T-helper 2 cell treated with Interferon-gamma antibody and Interleukin-4, amounts not matched to agents 100 ng/mL and 5 ng/mL, for 36 hours (primary cell): ENCODE measurements at regions not wholly inside any gene's neighbourhood (a gene's known extent, or its start where the extent isn't known, plus 50 kb on each side); places are given as distances from the start of the nearest gene placed in this dataset.

Experiments used
- intact Hi-C: fragments of 100-400 bp; cut with micrococcal nuclease; formaldehyde crosslinking; loops from one replicate; pipeline ENCODE4 v1.15.1; 2023

DNA sequence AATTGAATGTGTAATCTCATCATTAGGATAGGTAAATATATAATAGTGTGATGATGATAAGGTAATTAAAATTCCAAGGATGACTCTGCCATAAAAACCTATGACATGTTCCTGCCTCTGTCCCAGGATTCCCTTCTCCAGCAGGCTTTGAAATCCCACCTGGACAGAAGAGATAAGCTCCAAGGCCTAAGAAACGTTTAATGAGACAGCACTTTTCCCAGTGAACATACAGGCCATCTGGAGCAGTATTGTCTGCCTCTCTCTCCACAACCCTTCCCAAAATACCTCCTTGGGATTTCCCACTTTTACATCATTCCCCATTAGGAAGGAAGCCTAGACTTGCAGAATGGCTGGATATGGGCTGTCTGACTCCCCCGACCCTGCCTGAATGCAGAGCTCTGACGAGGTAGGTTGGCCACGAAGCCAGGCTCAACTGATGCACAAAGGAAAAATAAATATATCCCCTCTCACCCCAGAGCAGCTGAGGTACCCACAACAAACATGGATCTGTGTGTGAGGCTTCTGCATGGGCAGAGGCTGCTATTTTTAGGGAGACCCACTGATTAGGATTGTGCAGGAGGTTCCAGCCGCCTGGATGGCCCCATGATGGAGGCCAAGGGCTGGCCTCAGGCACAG lies 71.0 kb downstream of the TMPRSS5 start:
- intact Hi-C loops, result no loop called here

DNA sequence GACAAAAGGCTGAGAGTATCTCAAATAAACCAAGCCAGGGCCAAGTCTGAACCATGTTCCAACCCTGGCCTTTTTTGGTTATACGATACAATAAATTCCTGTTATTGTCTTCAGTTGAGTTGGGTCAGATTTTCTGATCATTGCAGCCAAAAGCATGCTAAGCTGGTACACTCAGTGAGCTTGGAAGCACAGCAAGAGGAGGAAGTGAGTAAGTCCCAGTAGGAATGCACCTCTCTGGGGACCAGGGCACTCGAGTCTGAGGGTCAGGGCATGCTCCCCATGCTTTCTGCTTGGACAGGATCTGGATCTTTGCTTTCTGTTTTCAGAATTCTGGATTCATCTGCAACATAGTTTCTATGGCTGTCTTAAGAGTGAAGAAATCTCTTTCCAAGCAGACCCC lies 73.1 kb downstream of the TMPRSS5 start:
- intact Hi-C loops, result no loop called here

- intact Hi-C loops, result no loop called here
These were observed 76.5 kb downstream of the TMPRSS5 start for GRCh38 chr11:113629562-113629961.

DNA sequence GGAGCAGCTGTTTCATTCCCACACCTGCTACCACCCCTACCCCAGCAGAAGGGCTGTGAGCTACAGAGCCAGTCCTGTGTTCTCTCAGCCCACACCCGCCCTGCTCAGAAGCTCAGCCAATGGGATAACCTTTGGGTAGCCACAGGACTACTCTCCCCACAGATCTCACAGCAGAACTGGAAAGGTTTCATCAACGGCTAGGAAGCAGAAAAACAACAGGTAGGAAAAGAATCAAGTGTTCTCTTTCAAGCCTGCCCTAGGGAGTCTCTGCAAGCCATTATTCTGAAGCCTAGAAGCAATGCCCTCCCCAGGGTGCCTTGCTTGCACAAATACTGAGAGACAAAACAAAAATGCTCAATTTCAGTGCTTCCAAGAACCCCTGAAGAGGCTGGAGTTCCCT lies 77.2 kb downstream of the TMPRSS5 start:
- intact Hi-C loops, result no loop called here

- intact Hi-C loops, result no loop called here
These were observed 78.2 kb downstream of the TMPRSS5 start for GRCh38 chr11:113627946-113628345.

GRCh38 chr11:113627297-113627696 lies 78.8 kb downstream of the TMPRSS5 start:
- intact Hi-C loops, result no loop called here

DNA sequence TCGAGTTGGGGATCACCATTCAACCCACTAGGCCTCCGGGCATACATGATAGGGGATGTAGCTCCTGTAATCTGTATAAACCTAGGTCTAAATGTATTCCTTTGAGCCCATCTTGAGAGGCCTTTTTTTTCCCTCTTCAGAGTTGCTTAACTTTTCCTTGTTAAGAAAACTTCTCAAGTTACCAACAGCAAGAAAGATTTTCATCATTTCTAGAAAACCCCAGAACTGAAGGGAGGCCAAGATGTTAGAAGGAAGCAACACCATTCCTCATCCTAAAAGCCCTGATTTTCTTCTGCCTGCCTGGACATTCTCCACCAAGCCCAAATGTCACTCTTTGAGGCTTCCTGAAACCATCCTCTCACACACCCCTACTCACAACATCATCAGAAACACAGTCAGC lies 79.4 kb downstream of the TMPRSS5 start:
- intact Hi-C loops, result no loop called here

- intact Hi-C loops, result no loop called here
These were observed 83.0 kb downstream of the TMPRSS5 start for GRCh38 chr11:113623114-113623513.

DNA sequence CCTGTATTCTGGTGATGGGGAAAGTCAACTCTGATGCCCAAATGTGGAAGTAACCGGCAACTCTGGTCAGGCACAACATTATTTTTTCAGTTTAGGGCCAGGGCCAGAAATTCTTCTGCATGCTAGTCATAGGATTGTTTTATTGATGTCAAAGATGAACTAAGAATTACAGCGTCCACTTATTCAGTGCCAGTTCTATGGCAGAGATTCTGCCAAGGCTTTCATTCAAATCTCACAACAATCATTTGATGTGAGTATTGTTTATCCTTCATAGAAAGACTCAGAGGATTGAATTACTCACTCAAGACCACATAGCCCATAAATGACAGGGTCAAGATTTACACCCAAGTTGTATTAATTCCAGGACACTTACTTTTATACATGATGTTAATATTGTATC lies 87.7 kb downstream of the TMPRSS5 start:
- intact Hi-C loops, result no loop called here

GRCh38 chr11:113615773-113616172 lies 90.3 kb downstream of the TMPRSS5 start:
- intact Hi-C loops, result no loop called here

DNA sequence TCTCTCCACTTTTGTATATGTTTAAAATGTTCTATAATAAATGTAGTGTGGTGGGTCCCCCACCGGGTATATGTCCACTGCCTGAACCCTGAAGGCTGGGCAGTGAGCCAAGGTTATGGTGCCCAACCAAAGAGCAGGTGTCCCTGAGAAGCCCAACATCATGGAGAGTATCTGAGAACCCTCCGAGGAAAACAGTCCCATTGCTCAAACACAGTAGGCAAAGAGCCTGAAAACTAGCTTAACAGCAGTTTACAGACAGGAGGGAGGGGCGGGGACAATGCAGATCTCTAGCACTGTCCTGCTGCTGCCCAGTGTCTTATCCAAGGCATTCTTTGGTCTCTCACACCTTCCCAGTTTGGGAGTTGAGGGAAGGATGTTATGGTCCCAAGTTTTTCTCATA lies 91.0 kb downstream of the TMPRSS5 start:
- intact Hi-C loops, result no loop called here

DNA sequence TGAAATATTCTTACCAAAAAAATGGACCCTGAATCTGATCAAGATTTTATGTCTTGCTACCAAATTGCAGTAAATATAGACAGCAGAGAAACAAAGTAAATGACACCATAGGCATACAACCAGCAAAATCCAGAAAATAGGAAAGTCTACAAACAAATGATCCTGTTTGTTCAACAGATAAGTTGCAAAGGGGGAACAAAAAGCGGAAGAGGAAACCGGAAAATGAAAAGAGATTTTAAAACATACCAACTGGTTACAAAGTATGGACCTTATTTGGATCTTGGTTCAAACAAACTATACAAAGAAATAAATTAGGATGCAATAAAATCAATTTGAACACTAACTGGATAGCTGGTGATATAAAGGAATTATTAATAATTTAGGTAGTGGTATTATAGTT lies 92.0 kb downstream of the TMPRSS5 start:
- intact Hi-C loops, result no loop called here

DNA sequence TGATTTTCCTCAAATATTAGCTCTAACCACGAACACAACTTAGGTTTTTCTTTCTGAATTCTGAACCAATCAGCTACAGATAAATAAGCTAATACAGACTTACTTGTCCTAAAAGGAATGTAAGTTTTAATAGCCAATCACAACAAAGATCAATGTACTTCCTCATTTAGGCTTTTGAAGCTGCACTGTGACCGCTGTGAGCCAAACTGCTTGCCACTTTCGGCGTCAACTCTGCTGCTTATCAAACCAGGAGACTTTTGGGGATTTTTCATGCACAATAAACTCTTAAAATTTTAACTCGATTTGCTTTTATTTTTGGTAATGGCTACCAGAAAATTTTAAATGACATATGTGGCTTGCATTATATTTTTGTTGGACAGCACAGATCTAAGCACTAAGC lies 92.5 kb downstream of the TMPRSS5 start:
- intact Hi-C loops, result no loop called here

DNA sequence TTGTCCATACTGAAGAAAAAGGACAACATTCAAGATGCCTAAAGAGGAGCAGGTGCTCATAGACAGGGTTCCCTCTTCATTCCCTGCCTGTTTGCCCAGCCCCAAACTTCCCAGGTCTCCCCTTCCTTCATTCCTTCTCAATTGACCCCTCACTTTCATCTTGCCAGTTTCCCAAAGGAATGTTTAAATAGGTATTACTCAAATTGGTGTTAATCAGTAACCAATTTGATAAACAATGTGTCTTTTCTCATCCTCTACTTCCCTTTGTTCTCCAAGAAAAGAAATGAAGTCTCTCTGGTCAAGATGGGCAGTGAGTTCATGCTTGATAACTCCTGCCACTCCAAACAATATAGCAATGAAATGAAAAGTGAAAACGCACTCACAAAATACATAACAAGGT lies 101.9 kb downstream of the TMPRSS5 start:
- intact Hi-C loops, result no loop called here

GRCh38 chr11:113603277-113604059 lies 102.6 kb downstream of the TMPRSS5 start:
- intact Hi-C loops, result no loop called here

DNA sequence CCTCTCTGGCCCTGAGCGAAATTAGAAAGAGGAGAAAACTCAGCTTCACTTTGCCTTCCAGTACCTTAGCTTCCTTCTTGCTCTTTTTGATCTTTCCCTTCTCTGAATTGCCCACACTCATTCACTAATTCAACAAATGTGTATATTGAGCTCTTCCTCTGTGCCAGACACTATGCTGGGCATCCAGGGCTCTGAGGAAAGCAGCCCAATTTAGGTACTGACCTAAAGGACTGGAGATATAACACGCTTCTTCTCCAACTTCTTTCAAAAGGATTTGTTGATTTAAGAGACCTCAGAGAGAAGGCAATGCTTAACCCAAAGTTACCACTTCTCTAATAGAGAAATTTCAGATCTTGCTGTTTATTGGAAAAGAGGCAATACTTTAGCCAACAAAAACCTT lies 103.6 kb downstream of the TMPRSS5 start:
- intact Hi-C loops, result no loop called here

DNA sequence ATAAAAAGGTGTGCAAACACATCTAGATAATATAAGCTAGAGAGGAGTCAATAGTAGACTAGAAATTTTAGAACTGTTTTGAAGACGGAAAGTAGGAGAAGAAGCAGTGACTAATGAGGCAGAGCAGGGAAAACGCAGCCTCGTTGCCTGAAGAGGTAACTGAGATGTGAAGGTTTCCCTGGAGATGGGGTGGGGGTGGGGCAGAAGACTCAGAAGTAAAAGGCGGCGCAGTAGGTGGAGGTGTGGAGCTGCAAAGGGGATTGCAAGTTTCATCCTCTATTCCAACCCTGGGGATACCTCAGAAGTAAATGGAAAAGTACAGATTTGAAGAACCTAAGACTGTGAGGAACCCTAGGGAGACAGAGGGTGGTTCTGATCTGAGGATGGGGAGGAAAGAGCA lies 109.5 kb downstream of the TMPRSS5 start:
- intact Hi-C loops, result no loop called here

GRCh38 chr11:113595810-113596594 lies 110.1 kb downstream of the TMPRSS5 start:
- intact Hi-C loops, result no loop called here

DNA sequence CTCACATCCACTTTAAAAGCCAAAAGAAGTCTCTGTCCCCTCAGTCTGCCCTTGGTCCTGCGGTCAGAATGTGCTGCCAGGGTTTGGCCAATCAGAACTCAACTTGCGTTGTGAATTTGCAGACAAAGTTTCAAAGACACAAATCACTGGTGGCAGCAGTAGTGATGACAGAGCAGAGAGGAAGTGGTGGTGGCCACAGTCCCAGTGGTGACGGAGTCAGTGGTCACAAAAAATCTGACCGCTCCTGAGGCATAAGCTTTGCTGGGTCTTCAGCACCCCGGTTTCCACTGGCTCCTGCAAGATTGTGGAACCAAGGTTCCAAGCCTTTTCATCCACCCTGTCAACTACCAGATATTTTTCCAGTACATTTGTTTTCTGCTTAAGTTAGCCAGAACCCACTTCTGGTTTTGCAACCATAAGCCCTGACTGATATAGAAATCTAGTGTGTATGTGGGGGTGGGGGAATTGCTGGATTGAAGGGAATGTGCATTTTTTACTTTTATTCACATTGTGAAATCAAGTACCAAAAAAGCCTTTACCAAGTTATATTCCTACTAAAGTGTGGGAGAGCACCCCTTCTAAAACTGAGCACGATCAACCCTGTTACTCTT lies 112.3 kb downstream of the TMPRSS5 start:
- intact Hi-C loops, result no loop called here

DNA sequence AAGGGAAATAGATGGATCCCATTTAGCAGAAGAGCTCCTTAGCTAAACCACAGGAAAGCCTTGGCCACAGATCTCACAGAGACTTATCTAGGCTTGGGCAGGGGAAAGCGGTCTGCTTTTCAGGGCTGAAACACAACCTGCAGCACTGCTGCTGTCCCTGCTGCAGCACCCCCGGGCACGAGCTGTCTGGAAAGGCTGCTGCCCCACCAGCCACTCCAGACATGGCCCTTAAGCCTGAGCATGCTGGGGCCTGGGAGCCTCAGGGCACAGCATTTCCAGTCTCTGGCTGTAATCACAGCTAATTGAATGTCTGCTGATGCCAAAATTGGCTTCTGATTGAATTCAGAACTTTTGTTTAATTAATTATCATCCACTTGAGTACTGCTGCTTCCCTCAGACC lies 115.0 kb downstream of the TMPRSS5 start:
- intact Hi-C loops, result no loop called here

DNA sequence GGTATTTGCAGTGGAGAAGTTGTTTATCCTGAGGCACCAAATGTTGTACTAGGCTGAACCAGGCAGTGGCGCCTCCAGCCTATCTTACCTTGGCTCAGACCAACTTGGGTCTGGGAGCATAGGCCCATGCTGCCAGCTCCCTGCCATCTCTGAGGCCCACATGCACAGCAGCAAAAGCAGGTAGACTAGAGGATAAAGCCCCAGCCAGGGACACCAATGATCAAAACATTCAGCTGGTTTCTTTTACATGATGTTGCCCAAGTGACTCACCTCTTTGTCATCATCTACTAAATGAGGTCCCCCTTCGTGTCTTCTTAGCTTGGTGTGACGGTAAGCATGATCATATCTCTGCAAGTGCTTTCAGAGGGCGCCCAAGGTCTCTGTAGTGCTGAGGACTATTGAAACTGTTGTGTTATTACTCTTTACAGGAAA lies 112.1 kb upstream of the DRD2 start:
- intact Hi-C loops, result loop anchor here (1.0 to 10.0 kb wide), 3 partner anchors 186 to 287 kb away; partner anchors contain the start of genes TTC12, USP28 and ZW10

- intact Hi-C loops, result loop anchor here (10.0 kb wide), 1 partner anchor 290 kb away; the partner anchor contains the start of gene USP28
These were observed 109.2 kb upstream of the DRD2 start for GRCh38 chr11:113584371-113584770.
